ENCODE measurements at regions not wholly inside any gene's neighbourhood (a gene's known extent, or its start where the extent isn't known, plus 50 kb on each side); places are given as distances from the start of the nearest gene placed in this dataset.

- WGBS (ENCODE audit: insufficient coverage, insufficient replicate concordance, low lambda C conversion rate, missing lambda C conversion rate) = 48% methylated on average over 5 of the region's 5 CpGs
- CTCF ChIA-PET = no interaction called here
- no peak overlapping the region for H3K4me3 ChIP-seq
- H2AFZ ChIP-seq (ENCODE audit: control insufficient read depth, low read depth, low read length) = no peak overlapping the region
- no peaks in the 10 kb centered on the region for H3K9me3 ChIP-seq (replicated peaks; ENCODE audit: control insufficient read depth, insufficient read depth, low read length)
- DNase-seq (ENCODE audit: low read depth, low spot score) (no peak), ATAC-seq (peak; percentile 62), FAIRE-seq (peak; percentile 7)
- in situ Hi-C loops (cut with MboI) (no loop called here), intact Hi-C loops (cut with micrococcal nuclease; ENCODE audit: unreplicated experiment) (no loop called here)
- H3K36me3 ChIP-seq (ENCODE audit: control insufficient read depth in 2 of 2, insufficient read depth in 2 of 2, low read length in 1 of 2) = no peaks in the 10 kb centered on the region
- no peak overlapping the region for H3K27ac ChIP-seq (ENCODE audit: control insufficient read depth, insufficient read depth)
- no peaks in the 10 kb centered on the region for H3K79me2 ChIP-seq (ENCODE audit: control insufficient read depth, insufficient read depth, low read length)
- no TSS peak for BruUV-seq (replicated peaks)
- SMC1A ChIA-PET (ENCODE audit: uncharacterized antibody, unreplicated experiment) = no interaction called here
- no peak overlapping the region for H3K4me2 ChIP-seq (ENCODE audit: control insufficient read depth, insufficient read depth)
- H3K9ac ChIP-seq (ENCODE audit: control insufficient read depth, insufficient read depth, low read length) = no peak overlapping the region
- no peaks in the 10 kb centered on the region for H4K20me1 ChIP-seq (ENCODE audit: control insufficient read depth, insufficient read depth)
- no peaks in the 10 kb centered on the region for H3K27me3 ChIP-seq (replicated peaks in 1 of 2; ENCODE audit: control insufficient read depth in 2 of 2, insufficient read depth in 2 of 2, low read length in 1 of 2)
- POLR2A ChIA-PET = no interaction called here
- H3K4me1 ChIP-seq (ENCODE audit: control insufficient read depth, insufficient read depth, low read length) = no peaks in the 10 kb centered on the region
- RAD21 ChIA-PET (ENCODE audit: unreplicated experiment) = no interaction called here
- TF ChIP-seq CREM (IDR thresholded peaks at IDR 0.05; ENCODE audit: low read depth) (no peak), ETV6 (conservative IDR thresholded peaks at IDR 0.05 in 1 of 2, IDR thresholded peaks at IDR 0.05 in 1 of 2; ENCODE audit: borderline replicate concordance in 1 of 2, low read depth in 1 of 2) (no peak), BMI1 (IDR thresholded peaks at IDR 0.05; ENCODE audit: borderline replicate concordance) (no peak), ZBTB33 (IDR thresholded peaks at IDR 0.05) (no peak), GATAD2B (conservative IDR thresholded peaks at IDR 0.05; ENCODE audit: low read depth) (no peak), CUX1 (IDR thresholded peaks at IDR 0.05; ENCODE audit: insufficient replicate concordance, low read depth, low read length) (no peak), SMARCA5 (IDR thresholded peaks at IDR 0.05) (no peak), ZBTB4 (CRISPR knock-in tag; IDR thresholded peaks at IDR 0.05) (no peak), SRF (IDR thresholded peaks at IDR 0.05; ENCODE audit: low read depth in 2 of 2, low read length in 2 of 2) (no peak), HDAC2 (IDR thresholded peaks at IDR 0.05) (no peak), JUNB (IDR thresholded peaks at IDR 0.05) (peak; percentile 81), ZZZ3 (IDR thresholded peaks at IDR 0.05; ENCODE audit: control insufficient read depth, insufficient read length, low read depth) (no peak), NFIC (IDR thresholded peaks at IDR 0.05; ENCODE audit: low read depth, low read length) (peak; percentile 37; the same call in 1 of the 2 replicates), NFYB (IDR thresholded peaks at IDR 0.05; ENCODE audit: insufficient read depth, low read depth, low read length) (no peak), STAT3 (IDR thresholded peaks at IDR 0.05; ENCODE audit: low read depth, low read length) (no peak), ZNF622 (IDR thresholded peaks at IDR 0.05) (no peak)
Observed at GRCh38 chr5:93240228-93240834, 340.7 kb downstream of the NR2F1-AS1 start.

All from GM12878 (cell line).